ENCODE measurements at regions not wholly inside any gene's neighbourhood (a gene's known extent, or its start where the extent isn't known, plus 50 kb on each side); places are given as distances from the start of the nearest gene placed in this dataset.

DNA sequence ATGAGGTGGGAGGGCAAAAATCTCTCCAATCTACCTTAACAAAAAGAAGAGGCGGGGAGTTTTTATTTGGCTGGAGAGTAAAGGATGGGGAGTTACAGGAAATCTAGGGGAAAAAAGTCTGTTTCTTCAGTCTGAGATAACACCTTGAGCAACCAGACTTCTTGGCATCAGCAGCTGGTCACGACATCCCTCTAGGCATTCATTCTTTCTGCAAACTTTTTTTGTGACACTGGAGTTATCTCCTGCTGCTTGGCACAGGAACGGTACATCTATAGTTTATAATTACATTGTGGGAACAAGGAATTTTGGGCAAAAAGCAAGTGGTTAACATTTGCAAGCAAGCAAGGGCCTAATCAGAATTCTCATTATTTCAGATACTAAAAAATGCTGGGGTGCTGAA is 50.6 kb upstream of the IFNGR1 start:
- no peak for DNase-seq (ENCODE audit: low spot score)

DNA sequence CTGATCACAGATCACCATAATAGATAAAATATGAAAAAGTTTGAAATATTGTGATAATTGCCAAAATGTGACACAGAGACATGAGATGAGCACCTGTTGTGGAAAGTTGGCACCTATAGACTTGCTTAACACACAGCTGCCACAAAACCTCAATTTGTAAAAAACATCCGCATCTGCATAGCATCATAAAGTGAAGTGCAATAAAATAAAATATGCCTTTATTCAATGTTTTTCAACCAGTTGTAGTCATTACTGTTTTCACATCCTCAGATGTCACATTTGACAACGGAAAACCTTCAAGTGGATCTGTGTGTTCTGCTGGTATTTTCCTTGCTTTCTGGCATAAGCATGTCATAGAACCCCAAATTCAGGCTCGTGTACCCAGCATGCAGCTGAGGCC is 50.2 kb upstream of the IFNGR1 start:
- peak; percentile 12 for DNase-seq (ENCODE audit: low spot score)

Data from CD4-positive, alpha-beta T cell treated with Interleukin-6 at 100 ng/mL for 8 hours (primary cell).